ENCODE measurements at regions not wholly inside any gene's neighbourhood (a gene's known extent, or its start where the extent isn't known, plus 50 kb on each side); places are given as distances from the start of the nearest gene placed in this dataset.

DNA sequence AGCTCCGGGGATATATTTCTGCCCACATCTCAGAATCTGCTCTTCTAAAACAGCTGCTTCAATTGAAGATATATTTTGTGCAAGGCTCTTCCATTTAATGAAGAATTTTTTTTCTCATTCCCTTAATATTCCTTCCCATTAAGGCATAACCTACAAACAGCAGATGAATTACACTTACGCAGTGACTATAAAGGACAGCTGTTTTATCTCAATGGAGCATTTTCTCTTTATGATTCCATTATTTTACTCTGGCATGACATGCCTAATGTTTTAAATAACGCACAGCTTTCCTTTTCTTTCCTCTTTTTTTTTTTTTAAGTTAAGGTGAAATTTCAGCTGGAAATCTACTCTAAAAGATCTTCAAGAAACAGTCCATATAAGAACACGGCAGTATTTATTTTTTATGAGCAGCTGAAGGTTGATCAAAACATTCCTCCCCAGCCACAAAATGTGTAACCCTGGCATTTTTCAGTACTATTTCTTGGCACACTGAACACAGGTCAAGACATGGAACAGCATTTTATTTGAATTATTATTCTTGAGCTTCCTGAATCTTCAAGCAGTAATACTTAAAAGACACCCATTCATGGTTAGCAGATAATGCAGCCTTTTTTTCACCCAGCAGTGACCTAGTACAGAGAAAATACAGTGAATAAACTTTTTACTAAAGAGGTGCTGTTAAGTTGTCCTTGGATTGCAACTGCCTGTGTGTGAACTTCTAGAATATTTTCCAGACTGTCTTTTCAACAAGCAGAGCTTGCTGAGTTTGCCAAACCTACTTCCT, 118.1 kb upstream of the FOXN3 start:
- no peak for DNase-seq (ENCODE audit: extremely low read depth, low read depth)
- TF ChIP-seq, protein P1, sequence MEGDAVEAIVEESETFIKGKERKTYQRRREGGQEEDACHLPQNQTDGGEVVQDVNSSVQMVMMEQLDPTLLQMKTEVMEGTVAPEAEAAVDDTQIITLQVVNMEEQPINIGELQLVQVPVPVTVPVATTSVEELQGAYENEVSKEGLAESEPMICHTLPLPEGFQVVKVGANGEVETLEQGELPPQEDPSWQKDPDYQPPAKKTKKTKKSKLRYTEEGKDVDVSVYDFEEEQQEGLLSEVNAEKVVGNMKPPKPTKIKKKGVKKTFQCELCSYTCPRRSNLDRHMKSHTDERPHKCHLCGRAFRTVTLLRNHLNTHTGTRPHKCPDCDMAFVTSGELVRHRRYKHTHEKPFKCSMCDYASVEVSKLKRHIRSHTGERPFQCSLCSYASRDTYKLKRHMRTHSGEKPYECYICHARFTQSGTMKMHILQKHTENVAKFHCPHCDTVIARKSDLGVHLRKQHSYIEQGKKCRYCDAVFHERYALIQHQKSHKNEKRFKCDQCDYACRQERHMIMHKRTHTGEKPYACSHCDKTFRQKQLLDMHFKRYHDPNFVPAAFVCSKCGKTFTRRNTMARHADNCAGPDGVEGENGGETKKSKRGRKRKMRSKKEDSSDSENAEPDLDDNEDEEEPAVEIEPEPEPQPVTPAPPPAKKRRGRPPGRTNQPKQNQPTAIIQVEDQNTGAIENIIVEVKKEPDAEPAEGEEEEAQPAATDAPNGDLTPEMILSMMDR (IDR thresholded peaks at IDR 0.05; ENCODE audit: low read depth, low read length): no peak

DNA sequence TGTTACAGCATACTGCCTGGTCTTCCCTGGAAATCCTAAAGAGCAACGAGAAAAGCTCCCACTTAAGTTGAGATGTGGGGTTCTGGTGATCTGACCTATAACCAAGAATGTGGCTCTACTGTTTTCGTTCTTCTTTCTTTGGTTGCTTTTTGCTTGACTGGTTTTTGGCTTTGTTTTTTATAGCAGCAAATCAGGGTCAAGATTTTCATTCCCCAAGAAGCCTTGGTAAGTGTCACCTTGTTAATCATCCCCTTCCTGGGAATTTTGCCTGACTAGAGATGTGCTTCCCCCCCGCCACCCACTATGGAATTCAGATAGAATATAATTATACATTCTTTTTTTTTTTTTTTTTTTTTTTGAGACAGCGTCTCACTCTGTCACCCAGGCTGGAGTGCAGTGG, 116.7 kb upstream of the FOXN3 start:
- TF ChIP-seq, protein P1 (IDR thresholded peaks at IDR 0.05; ENCODE audit: low read depth, low read length): no peak
- DNase-seq (ENCODE audit: extremely low read depth, low read depth): no peak

DNA sequence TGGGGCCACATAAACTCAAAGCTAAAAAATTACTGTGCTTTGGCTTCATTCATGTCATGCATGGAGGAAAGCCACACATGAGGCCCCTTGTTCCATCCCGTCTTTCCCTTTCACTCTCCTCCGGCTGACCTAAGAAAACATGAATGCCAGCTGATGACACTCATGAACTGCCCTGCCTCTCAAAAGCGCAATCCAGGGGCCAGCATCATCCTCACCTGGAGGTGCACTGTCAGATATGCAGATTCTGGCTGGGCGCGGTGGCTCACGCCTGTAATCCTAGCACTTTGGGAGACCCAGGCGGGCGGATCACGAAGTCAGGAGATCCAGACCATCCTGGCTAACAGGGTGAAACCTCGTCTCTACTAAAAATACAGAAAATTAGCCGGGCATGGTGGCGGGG, 116.1 kb upstream of the FOXN3 start:
- TF ChIP-seq, protein P1 (IDR thresholded peaks at IDR 0.05; ENCODE audit: low read depth, low read length): no peak
- no peak for DNase-seq (ENCODE audit: extremely low read depth, low read depth)

DNA sequence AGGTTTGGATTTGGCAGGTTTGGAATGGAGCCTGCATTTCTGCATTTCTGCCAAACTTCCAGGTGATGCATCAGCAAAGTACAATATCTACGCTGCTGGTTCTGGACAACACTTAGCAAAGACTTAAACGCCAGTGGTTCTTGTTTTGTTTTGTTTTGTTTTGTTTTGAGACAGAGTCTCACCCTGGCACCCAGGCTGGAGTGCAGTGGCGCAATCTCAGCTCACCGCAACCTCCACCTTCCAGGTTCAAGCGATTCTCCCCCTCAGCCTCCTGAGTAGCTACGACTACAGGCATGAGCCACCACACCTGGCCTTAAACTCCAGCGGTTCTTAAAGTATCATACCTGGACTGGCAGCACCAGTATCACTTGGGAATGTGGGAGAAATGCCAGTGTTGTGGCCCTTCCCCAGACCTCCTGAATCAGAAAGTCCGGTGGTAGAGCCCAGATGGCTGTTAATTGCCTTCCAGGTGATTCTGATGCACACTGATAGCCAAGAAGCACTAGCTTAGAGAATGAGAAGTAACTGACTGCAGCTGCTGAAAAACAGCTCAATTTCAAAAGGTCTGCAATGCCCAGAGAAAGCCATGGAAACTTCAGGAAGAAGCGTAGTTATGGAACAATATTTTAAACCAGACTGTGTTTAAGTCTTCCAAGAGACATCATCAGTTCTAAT, 114.8 kb upstream of the FOXN3 start:
- TF ChIP-seq, protein P1 (IDR thresholded peaks at IDR 0.05; ENCODE audit: low read depth, low read length): no peak

DNA sequence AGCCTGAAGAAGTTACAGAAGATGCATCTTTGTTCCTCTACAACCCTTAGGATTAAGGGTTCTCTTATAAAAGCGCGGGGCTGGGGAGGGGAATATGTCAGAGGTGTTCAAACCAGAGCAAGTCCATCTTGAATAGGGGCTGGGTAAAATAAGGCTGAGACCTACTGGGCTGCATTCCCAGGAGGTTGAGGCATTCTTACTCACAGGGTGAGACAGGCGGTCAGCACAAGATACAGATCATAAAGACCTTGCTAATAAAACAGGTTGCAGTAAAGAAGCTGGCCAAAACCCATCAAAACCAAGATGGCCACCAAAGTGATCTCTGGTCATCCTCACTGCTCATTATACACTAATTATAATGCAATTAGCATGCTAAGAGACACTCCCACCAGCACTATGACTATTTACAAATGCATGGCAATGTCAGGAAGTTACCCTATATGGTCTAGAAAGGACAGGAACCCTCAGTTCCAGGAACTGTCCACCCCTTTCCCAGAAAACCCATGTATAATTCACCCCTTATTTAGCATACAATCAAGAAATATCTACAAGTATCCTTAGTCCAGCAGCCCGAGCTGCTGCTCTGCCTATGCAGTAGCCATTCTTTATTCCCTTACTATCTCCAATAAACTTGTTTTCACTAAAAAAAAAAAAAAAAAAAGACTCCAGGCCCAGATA, 108.1 kb upstream of the FOXN3 start:
- no peak for DNase-seq (ENCODE audit: extremely low read depth, low read depth)
- TF ChIP-seq, protein P1 (IDR thresholded peaks at IDR 0.05; ENCODE audit: low read depth, low read length): no peak

More for the DNA sequence above, 114.8 kb upstream of the FOXN3 start:
- DNase-seq (ENCODE audit: extremely low read depth, low read depth): no peak

DNA sequence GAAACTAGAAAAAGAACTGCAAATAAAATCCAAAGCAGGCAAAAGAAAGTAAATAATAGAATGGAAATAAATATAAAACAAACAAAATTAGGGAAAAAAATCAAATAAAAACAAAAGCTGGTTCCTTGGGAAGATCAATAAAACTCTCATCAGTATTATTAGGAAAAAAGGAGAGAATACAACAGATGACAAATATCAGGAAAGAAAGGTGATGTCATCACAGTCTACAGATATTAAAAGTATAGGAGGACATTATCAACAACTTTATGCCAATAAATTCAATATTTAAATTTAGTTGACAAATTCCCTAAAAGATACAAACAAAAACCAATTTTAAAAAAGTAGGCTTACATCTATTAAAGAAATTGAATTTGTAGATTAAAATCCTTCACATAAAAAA, 107.4 kb upstream of the FOXN3 start:
- TF ChIP-seq, protein P1 (IDR thresholded peaks at IDR 0.05; ENCODE audit: low read depth, low read length): no peak
- no peak for DNase-seq (ENCODE audit: extremely low read depth, low read depth)

DNA sequence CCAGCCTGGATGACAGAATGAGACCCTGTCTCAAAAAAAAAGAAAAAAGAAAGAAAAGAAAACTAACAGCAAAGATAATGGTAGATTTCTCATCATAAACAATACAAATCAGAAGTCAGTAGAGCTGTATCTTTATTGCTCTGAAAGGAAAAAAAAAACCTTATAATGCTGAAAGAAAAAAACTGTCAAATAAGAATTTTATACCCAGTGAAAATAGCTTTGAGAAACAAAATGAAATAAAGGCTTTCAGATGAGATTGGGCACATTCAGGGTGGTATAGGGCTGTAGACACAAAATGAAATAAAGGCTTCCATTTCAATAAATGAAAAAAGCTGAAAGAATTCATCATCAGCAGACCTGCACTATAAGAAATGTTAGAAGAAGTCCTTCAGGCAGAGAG, 105.0 kb upstream of the FOXN3 start:
- no peak for DNase-seq (ENCODE audit: extremely low read depth, low read depth)
- TF ChIP-seq, protein P1 (IDR thresholded peaks at IDR 0.05; ENCODE audit: low read depth, low read length): no peak

Data from AG09319 (cell line).